ENCODE measurements at regions not wholly inside any gene's neighbourhood (a gene's known extent, or its start where the extent isn't known, plus 50 kb on each side); places are given as distances from the start of the nearest gene placed in this dataset.

DNA sequence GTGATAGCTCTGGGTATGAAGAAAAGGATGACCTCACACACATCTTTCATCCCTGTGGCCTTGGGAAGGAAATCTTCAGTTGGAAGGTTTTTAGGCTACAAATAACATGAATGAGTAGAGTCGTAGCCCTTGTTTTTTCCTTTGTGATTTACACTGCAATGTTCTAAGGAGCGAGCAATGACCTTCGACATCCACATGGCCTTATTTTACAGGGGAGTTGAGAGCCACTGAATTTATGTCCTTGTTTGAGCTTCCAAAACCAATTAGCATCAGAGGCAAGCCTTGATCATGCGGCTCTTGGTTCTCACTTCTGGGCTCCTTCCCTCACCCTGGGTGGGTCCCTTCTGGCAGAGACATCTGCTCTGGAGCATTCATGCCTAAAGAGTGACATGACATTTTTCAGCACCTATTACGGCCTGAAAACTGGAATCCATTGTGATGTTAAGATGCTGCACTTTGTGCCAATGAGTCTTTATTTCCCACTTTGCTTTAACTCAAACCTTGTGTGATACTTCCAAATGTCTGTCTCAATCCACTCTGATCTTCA lies 70.5 kb upstream of the RUNX1 start:
- ATAC-seq (no peak), DNase-seq (no peak)
- no peak overlapping the region for H3K27ac ChIP-seq (ENCODE audit: low read length)
- 97% methylated on average over 5 of the region's 5 CpGs for WGBS (ENCODE audit: insufficient coverage)
- H3K9me3 Mint-ChIP-seq = no peaks in the 10 kb centered on the region
- H3K9me3 ChIP-seq (ENCODE audit: control insufficient read depth, insufficient read depth, low read length) = no peaks in the 10 kb centered on the region
- no peaks in the 10 kb centered on the region for H3K4me1 Mint-ChIP-seq
- no peaks in the 10 kb centered on the region for H3K4me1 ChIP-seq (ENCODE audit: control insufficient read depth, insufficient read depth, low read length)
- intact Hi-C loops (cut with micrococcal nuclease) = no loop called here
- H3K27me3 Mint-ChIP-seq (ENCODE audit: low read depth in 2 of 2) = peaks cover 19 to 26% of the 10 kb centered on the region in 2 donors
- no peaks in the 10 kb centered on the region for H3K36me3 ChIP-seq (ENCODE audit: control insufficient read depth, insufficient read depth, low read length)
- H3K4me3 Mint-ChIP-seq = no peak overlapping the region
- H3K27me3 ChIP-seq (ENCODE audit: control insufficient read depth, insufficient read depth, low read length) = no peaks in the 10 kb centered on the region
- peaks cover 6% of the 10 kb centered on the region for H3K36me3 Mint-ChIP-seq
- H3K27ac Mint-ChIP-seq = no peak overlapping the region
- TF ChIP-seq, protein P1, sequence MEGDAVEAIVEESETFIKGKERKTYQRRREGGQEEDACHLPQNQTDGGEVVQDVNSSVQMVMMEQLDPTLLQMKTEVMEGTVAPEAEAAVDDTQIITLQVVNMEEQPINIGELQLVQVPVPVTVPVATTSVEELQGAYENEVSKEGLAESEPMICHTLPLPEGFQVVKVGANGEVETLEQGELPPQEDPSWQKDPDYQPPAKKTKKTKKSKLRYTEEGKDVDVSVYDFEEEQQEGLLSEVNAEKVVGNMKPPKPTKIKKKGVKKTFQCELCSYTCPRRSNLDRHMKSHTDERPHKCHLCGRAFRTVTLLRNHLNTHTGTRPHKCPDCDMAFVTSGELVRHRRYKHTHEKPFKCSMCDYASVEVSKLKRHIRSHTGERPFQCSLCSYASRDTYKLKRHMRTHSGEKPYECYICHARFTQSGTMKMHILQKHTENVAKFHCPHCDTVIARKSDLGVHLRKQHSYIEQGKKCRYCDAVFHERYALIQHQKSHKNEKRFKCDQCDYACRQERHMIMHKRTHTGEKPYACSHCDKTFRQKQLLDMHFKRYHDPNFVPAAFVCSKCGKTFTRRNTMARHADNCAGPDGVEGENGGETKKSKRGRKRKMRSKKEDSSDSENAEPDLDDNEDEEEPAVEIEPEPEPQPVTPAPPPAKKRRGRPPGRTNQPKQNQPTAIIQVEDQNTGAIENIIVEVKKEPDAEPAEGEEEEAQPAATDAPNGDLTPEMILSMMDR (IDR thresholded peaks at IDR 0.05) = no peak
- H3K4me3 ChIP-seq (ENCODE audit: low read length) = no peak overlapping the region

DNA sequence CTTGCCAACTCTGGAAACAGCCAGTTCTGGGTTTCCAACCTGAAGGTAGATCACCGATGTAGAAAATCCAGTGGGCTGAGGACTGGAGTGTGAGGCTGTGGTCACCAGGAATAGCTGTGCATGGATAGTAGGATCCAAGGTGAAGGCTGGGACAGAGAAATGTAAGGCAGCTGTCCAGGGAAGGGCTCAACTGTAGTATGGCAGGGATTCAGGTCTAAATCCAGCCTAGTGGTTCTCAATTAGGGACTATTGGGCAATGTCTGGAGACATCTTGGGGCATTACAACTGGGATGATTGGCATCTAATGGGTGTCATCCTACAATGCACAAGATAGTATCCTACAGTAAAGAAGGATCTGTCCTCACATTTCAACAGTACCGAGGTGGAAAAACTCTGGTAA lies 67.7 kb upstream of the RUNX1 start:
- Histone ChIP-seq H3K4me1 (ENCODE audit: control insufficient read depth, insufficient read depth, low read length) (no peaks in the 10 kb centered on the region), H3K4me3 (ENCODE audit: low read length) (no peak overlapping the region), H3K36me3 (ENCODE audit: control insufficient read depth, insufficient read depth, low read length) (no peaks in the 10 kb centered on the region), H3K27me3 (ENCODE audit: control insufficient read depth, insufficient read depth, low read length) (no peaks in the 10 kb centered on the region), H3K27ac (ENCODE audit: low read length) (no peak overlapping the region), H3K9me3 (ENCODE audit: control insufficient read depth, insufficient read depth, low read length) (no peaks in the 10 kb centered on the region)
- H3K27me3 Mint-ChIP-seq (ENCODE audit: low read depth in 2 of 2) = peaks cover 15 to 25% of the 10 kb centered on the region in 2 donors
- no peaks in the 10 kb centered on the region for H3K9me3 Mint-ChIP-seq
- ATAC-seq = no peak
- 95% methylated on average over 2 of the region's 2 CpGs for WGBS (ENCODE audit: insufficient coverage)
- H3K4me1 Mint-ChIP-seq = no peaks in the 10 kb centered on the region
- H3K36me3 Mint-ChIP-seq = no peaks in the 10 kb centered on the region
- no peak overlapping the region for H3K4me3 Mint-ChIP-seq
- intact Hi-C loops (cut with micrococcal nuclease) = no loop called here
- TF ChIP-seq, protein P1 (IDR thresholded peaks at IDR 0.05) = no peak
- H3K27ac Mint-ChIP-seq = no peak overlapping the region
- no peak for DNase-seq

DNA sequence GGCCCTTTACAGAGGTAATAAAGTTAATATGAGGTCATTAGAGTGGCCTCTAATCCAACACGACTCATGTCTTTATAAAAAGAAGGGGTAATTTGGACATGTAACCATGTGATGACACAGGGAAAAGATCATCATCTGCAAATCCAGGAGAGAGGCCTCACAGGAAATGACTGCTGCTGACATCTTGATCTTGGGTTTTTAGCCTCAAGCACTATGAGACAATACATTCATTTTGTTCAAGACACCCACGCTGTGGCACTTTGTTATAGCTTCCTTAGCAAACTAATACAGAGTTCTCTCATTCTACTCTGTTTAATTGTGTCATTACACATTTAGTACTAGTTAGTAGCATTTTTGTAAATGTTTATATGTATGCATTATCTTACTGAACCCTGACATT lies 64.0 kb upstream of the RUNX1 start:
- H3K4me3 Mint-ChIP-seq = no peak overlapping the region
- H3K27ac Mint-ChIP-seq = no peak overlapping the region
- ATAC-seq = no peak
- Histone ChIP-seq H3K27ac (ENCODE audit: low read length) (no peak overlapping the region), H3K27me3 (ENCODE audit: control insufficient read depth, insufficient read depth, low read length) (no peaks in the 10 kb centered on the region), H3K4me1 (ENCODE audit: control insufficient read depth, insufficient read depth, low read length) (no peaks in the 10 kb centered on the region), H3K4me3 (ENCODE audit: low read length) (no peak overlapping the region), H3K9me3 (ENCODE audit: control insufficient read depth, insufficient read depth, low read length) (no peaks in the 10 kb centered on the region), H3K36me3 (ENCODE audit: control insufficient read depth, insufficient read depth, low read length) (no peaks in the 10 kb centered on the region)
- WGBS (ENCODE audit: insufficient coverage) = 95% methylated on average over 1 of the region's 2 CpGs
- no peak for DNase-seq
- no peaks in the 10 kb centered on the region for H3K4me1 Mint-ChIP-seq
- H3K9me3 Mint-ChIP-seq = no peaks in the 10 kb centered on the region
- intact Hi-C loops (cut with micrococcal nuclease) = no loop called here
- TF ChIP-seq, protein P1 (IDR thresholded peaks at IDR 0.05) = no peak
- peaks cover 6 to 7% of the 10 kb centered on the region in 2 donors for H3K27me3 Mint-ChIP-seq (ENCODE audit: low read depth in 2 of 2)
- no peaks in the 10 kb centered on the region for H3K36me3 Mint-ChIP-seq

DNA sequence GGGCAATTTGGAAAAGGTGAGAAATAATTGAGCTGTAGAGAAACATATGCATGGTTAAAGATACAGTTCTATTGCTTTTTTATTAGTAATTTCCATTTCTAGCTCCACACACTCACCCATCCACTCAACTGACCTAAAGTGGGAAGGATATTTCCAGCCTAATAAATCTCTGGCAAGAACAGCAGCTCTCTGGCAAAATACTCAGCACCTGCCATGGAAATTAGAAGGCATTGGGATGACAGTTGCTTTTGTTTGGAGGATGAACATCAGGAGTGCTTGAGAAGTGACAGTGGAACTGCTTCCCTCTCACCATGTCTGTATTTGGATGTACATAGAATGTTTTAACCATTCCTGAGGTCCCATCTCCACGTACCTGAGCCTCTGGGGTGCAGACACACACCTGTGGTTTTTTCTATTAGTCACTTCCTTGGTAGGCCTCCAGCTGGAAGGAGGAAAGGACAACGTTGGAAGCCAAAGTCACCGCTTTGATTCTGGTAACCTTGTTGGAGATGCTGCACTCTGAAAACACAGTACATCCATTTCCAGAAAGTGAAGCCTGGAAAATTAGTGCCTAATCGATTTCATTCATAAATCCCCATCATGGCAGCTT lies 62.3 kb upstream of the RUNX1 start:
- Histone ChIP-seq H3K4me1 (ENCODE audit: control insufficient read depth, insufficient read depth, low read length) (no peaks in the 10 kb centered on the region), H3K27ac (ENCODE audit: low read length) (no peak overlapping the region), H3K27me3 (ENCODE audit: control insufficient read depth, insufficient read depth, low read length) (no peaks in the 10 kb centered on the region), H3K4me3 (ENCODE audit: low read length) (no peak overlapping the region), H3K36me3 (ENCODE audit: control insufficient read depth, insufficient read depth, low read length) (no peaks in the 10 kb centered on the region), H3K9me3 (ENCODE audit: control insufficient read depth, insufficient read depth, low read length) (no peaks in the 10 kb centered on the region)
- TF ChIP-seq, protein P1 (IDR thresholded peaks at IDR 0.05) = no peak
- WGBS (ENCODE audit: insufficient coverage) = 70% methylated on average over 4 of the region's 4 CpGs
- DNase-seq (no peak), ATAC-seq (no peak)
- Mint-ChIP-seq H3K27me3 (ENCODE audit: low read depth in 2 of 2) (peaks cover 0 to 6% of the 10 kb centered on the region in 2 donors), H3K9me3 (no peaks in the 10 kb centered on the region), H3K4me3 (no peak overlapping the region), H3K27ac (no peak overlapping the region), H3K36me3 (no peaks in the 10 kb centered on the region), H3K4me1 (no peaks in the 10 kb centered on the region)
- intact Hi-C loops (cut with micrococcal nuclease) = no loop called here

Measured in natural killer cell (primary cell).